ENCODE measurements at regions not wholly inside any gene's neighbourhood (a gene's known extent, or its start where the extent isn't known, plus 50 kb on each side); places are given as distances from the start of the nearest gene placed in this dataset.
A peak's percentile ranks its signal among the peaks of the same experiment; 100 is the strongest.

- no peak overlapping the region for H3K27ac ChIP-seq (ENCODE audit: low read depth, low read length)
- H3K36me3 ChIP-seq (ENCODE audit: control insufficient read depth in 1 of 2, insufficient read depth in 2 of 2, low read length in 2 of 2): no peaks in the 10 kb centered on the region
- no peaks in the 10 kb centered on the region for H3K79me2 ChIP-seq (ENCODE audit: insufficient read depth, low read length)
- no peak overlapping the region for H3K4me3 ChIP-seq (replicated peaks in 1 of 2; ENCODE audit: low read depth in 1 of 2, low read length in 2 of 2)
- DNase-seq (ENCODE audit: low read depth, low spot score): no peak
- H4K20me1 ChIP-seq (ENCODE audit: insufficient read depth): no peaks in the 10 kb centered on the region
- no peak overlapping the region for H2AFZ ChIP-seq (ENCODE audit: low read depth, low read length, poor library complexity, severe bottlenecking)
- H3K27me3 ChIP-seq (ENCODE audit: insufficient read depth, low read length): no peaks in the 10 kb centered on the region
- no peaks in the 10 kb centered on the region for H3K9me2 ChIP-seq (ENCODE audit: insufficient read depth)
- intact Hi-C loops (cut with micrococcal nuclease): no loop called here
- H3K9me3 ChIP-seq (ENCODE audit: control insufficient read depth in 1 of 2, insufficient read depth in 1 of 2, low read depth in 1 of 2, low read length in 2 of 2): no peaks in the 10 kb centered on the region
- BruUV-seq (replicated peaks): no TSS peak
- peak overlapping the region; percentile 13; the same call in 1 of the 2 replicates for H3K4me2 ChIP-seq (ENCODE audit: low read length)
- ChIA-PET POLR2A (no interaction called here), RAD21 (ENCODE audit: low non-redundant PET in 1 of 2, low total read pairs in 2 of 2, uncharacterized antibody in 2 of 2, unreplicated experiment in 2 of 2) (no interaction called here), CTCF (no interaction called here)
- no peak for ATAC-seq
- H3K9ac ChIP-seq (ENCODE audit: low read length): no peak overlapping the region
- 0 out of 2 replicates have a peak, but pooled peaks have one; percentile 20 for TF ChIP-seq CEBPB (IDR thresholded peaks at IDR 0.05; ENCODE audit: low read depth)
- TF ChIP-seq SIN3A (IDR thresholded peaks at IDR 0.05; ENCODE audit: low read depth): no peak
- H3K4me1 ChIP-seq (ENCODE audit: control insufficient read depth in 1 of 2, insufficient read depth in 2 of 2, low read length in 2 of 2): peaks cover 0 to 20% of the 10 kb centered on the region in 2 experiments; a peak in 2 of 4 replicates
These were observed 57.6 kb upstream of the OTOGL start for GRCh38 chr12:80041692-80042091.

- ATAC-seq: no peak
- Histone ChIP-seq H3K9me2 (ENCODE audit: insufficient read depth) (no peaks in the 10 kb centered on the region), H3K4me2 (ENCODE audit: low read length) (no peak overlapping the region), H3K27me3 (ENCODE audit: insufficient read depth, low read length) (no peaks in the 10 kb centered on the region), H3K4me3 (replicated peaks in 1 of 2; ENCODE audit: low read depth in 1 of 2, low read length in 2 of 2) (no peak overlapping the region), H3K9ac (ENCODE audit: low read length) (no peak overlapping the region), H3K27ac (ENCODE audit: low read depth, low read length) (no peak overlapping the region), H3K4me1 (ENCODE audit: control insufficient read depth in 1 of 2, insufficient read depth in 2 of 2, low read length in 2 of 2) (peaks cover 0 to 20% of the 10 kb centered on the region in 2 experiments; a peak in 2 of 4 replicates), H3K36me3 (ENCODE audit: control insufficient read depth in 1 of 2, insufficient read depth in 2 of 2, low read length in 2 of 2) (no peaks in the 10 kb centered on the region), H2AFZ (ENCODE audit: low read depth, low read length, poor library complexity, severe bottlenecking) (no peak overlapping the region), H3K9me3 (ENCODE audit: control insufficient read depth in 1 of 2, insufficient read depth in 1 of 2, low read depth in 1 of 2, low read length in 2 of 2) (no peaks in the 10 kb centered on the region), H3K79me2 (ENCODE audit: insufficient read depth, low read length) (no peaks in the 10 kb centered on the region), H4K20me1 (ENCODE audit: insufficient read depth) (no peaks in the 10 kb centered on the region)
- ChIA-PET RAD21 (ENCODE audit: low non-redundant PET in 1 of 2, low total read pairs in 2 of 2, uncharacterized antibody in 2 of 2, unreplicated experiment in 2 of 2) (no interaction called here), CTCF (no interaction called here), POLR2A (no interaction called here)
- DNase-seq (ENCODE audit: low read depth, low spot score): no peak
- intact Hi-C loops (cut with micrococcal nuclease): no loop called here
- no TSS peak for BruUV-seq (replicated peaks)
- TF ChIP-seq SRF (IDR thresholded peaks at IDR 0.05; ENCODE audit: low read depth) (no peak), REST (IDR thresholded peaks at IDR 0.05; ENCODE audit: low read depth) (no peak), RAD21 (IDR thresholded peaks at IDR 0.05; ENCODE audit: low read depth) (no peak), MAX (IDR thresholded peaks at IDR 0.05) (no peak), ZBTB33 (IDR thresholded peaks at IDR 0.05; ENCODE audit: extremely low read depth, insufficient replicate concordance, low read length) (no peak), SP1 (IDR thresholded peaks at IDR 0.05; ENCODE audit: low read depth) (no peak), EGR1 (IDR thresholded peaks at IDR 0.05; ENCODE audit: low read depth) (no peak), POLR2A (IDR thresholded peaks at IDR 0.05; ENCODE audit: borderline replicate concordance, extremely low read depth, insufficient read depth, insufficient read length) (no peak), EZH2 (IDR thresholded peaks at IDR 0.05) (no peak), CBX3 (IDR thresholded peaks at IDR 0.05; ENCODE audit: low read depth) (no peak), YY1 (IDR thresholded peaks at IDR 0.05; ENCODE audit: extremely low read depth, insufficient replicate concordance, low read depth, low read length) (no peak), ELF1 (IDR thresholded peaks at IDR 0.05; ENCODE audit: borderline replicate concordance, low read depth) (no peak), EZH2phosphoT487 (IDR thresholded peaks at IDR 0.05; ENCODE audit: borderline replicate concordance) (no peak), ATF3 (IDR thresholded peaks at IDR 0.05) (no peak)
These were observed 58.3 kb upstream of the OTOGL start for GRCh38 chr12:80041071-80041470.
